Adrenal gland (tissue), 9 donors: ENCODE measurements at regions not wholly inside any gene's neighbourhood (a gene's known extent, or its start where the extent isn't known, plus 50 kb on each side); places are given as distances from the start of the nearest gene placed in this dataset.

Experiments
- DNase-seq, 7 donors: peaks; one replicate each; pipeline ENCODE4 v3.0.0-alpha.2; 2019 to 2020
- H3K27ac ChIP-seq, 5 donors: fragments of 200-600 bp; sonication (generic) in 4 of 5; 1 replicate in 3 of 5; 2 replicates in 2 of 5; pipeline versions ENCODE4 v1.5.1 to v1.8.0; 2016 to 2020; ENCODE audit warnings: mild to moderate bottlenecking in 1 of 5
- H3K27me3 ChIP-seq: fragments of 200-600 bp; 2 replicates; pipeline ENCODE4 v1.8.0; 2021
- H3K36me3 ChIP-seq, 2 donors: fragments of 200-600 bp; replicated peaks in 1 of 2; 1 replicate in 1 of 2; 2 replicates in 1 of 2; pipeline versions ENCODE4 v1.5.1 to v1.8.0; 2018 to 2022
- H3K4me1 ChIP-seq, 2 donors: fragments of 200-600 bp; replicated peaks in 1 of 2; 1 replicate in 1 of 2; 2 replicates in 1 of 2; pipeline versions ENCODE4 v1.5.1 to v1.8.0; 2018 to 2021
- H3K4me3 ChIP-seq, 4 donors: fragments of 200-600 bp; sonication (generic) in 3 of 4; one replicate each; pipeline ENCODE4 v1.5.1; 2016 to 2018
- H3K9me3 ChIP-seq, 3 donors: fragments of 200-600 bp; sonication (generic) in 1 of 3; replicated peaks in 1 of 3; 1 replicate in 2 of 3; 2 replicates in 1 of 3; pipeline versions ENCODE4 v1.5.1 to v1.8.0; 2016 to 2021
- POLR2A ChIP-seq, 2 donors: fragments of 450-650 bp; IDR thresholded peaks; one replicate each; pipeline ENCODE4 v1.6.1; 2017; ENCODE audit warnings: antibody characterized with exemption in 2 of 2, mild to moderate bottlenecking in 2 of 2, moderate library complexity in 1 of 2
- WGBS, 4 donors: extraction: QIAGEN DNeasy Blood & Tissue Kit in 2 of 4; methylation state at CpG; one replicate each; pipeline versions ENCODE4 v1.1.5 to v1.1.7; 2013 to 2017; 5-methylcytosine and 5-hydroxymethylcytosine counted together
- intact Hi-C, 2 donors: fragments of 100-400 bp; cut with DNase I; formaldehyde crosslinking; loops; one replicate each; pipeline versions ENCODE4 v1.14.1 to v1.15.0; 2022 to 2023
- TF ChIP-seq, protein P1 (sequence below), 6 experiments: fragments of 450-650 bp in 4 of 6; fragments of 200-600 bp in 2 of 6; sonication (generic) in 1 of 6; IDR thresholded peaks; 1 replicate in 5 of 6; 2 replicates in 1 of 6; pipeline versions ENCODE4 v1.5.1 to v1.8.0; 2016 to 2021; ENCODE audit warnings: antibody characterized with exemption in 6 of 6, mild to moderate bottlenecking in 2 of 6, moderate library complexity in 1 of 6
- donor health status: healthy with polysubstance abuse.
- donor health status: Bipolar disorder and iron deficiency.
- donor health status: DM: yes; HTN: yes; CAD: no.
- donor health status: DM: no; HTN: no; CAD: no.
- donor health status: DM: no; HTN: no; CAD: no.

DNA sequence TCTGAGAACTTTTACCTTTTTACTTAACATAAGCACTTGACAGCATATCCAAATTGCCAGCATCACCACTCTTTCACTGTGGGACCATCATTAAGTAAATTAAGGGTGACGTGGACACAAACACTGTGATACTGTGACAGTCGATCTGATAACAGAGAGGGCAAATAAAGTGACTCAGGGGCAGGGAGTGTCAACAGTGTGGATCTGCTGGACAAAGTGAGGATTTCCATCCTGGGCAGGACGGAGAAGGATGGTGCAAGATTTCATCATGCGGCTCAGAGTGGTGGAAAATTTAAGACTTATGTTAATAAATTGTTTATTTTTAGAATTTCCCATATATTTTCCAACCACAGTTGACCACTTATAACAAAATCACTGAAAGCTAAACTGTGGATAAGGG, 60.0 kb upstream of the WDFY2 start:
- no peak for TF ChIP-seq POLR2A (IDR thresholded peaks at IDR 0.05)
- TF ChIP-seq, protein P1, sequence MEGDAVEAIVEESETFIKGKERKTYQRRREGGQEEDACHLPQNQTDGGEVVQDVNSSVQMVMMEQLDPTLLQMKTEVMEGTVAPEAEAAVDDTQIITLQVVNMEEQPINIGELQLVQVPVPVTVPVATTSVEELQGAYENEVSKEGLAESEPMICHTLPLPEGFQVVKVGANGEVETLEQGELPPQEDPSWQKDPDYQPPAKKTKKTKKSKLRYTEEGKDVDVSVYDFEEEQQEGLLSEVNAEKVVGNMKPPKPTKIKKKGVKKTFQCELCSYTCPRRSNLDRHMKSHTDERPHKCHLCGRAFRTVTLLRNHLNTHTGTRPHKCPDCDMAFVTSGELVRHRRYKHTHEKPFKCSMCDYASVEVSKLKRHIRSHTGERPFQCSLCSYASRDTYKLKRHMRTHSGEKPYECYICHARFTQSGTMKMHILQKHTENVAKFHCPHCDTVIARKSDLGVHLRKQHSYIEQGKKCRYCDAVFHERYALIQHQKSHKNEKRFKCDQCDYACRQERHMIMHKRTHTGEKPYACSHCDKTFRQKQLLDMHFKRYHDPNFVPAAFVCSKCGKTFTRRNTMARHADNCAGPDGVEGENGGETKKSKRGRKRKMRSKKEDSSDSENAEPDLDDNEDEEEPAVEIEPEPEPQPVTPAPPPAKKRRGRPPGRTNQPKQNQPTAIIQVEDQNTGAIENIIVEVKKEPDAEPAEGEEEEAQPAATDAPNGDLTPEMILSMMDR (IDR thresholded peaks at IDR 0.05), result no peak
- no peaks in the 10 kb centered on the region for H3K36me3 ChIP-seq
- intact Hi-C loops, result no loop called here
- no peaks in the 10 kb centered on the region for H3K27me3 ChIP-seq
- no peaks in the 10 kb centered on the region for H3K9me3 ChIP-seq
- H3K4me1 ChIP-seq, result peaks cover 0 to 14% of the 10 kb centered on the region in 2 donors
- no peak overlapping the region for H3K4me3 ChIP-seq
- H3K27ac ChIP-seq, result no peak overlapping the region
- peak in 5 of 7 donors; percentile 17 to 44 (median 33) for DNase-seq
- WGBS, 4 donors, result 53 to 67% (median 59%) methylated on average over 4 of the region's 4 CpGs

DNA sequence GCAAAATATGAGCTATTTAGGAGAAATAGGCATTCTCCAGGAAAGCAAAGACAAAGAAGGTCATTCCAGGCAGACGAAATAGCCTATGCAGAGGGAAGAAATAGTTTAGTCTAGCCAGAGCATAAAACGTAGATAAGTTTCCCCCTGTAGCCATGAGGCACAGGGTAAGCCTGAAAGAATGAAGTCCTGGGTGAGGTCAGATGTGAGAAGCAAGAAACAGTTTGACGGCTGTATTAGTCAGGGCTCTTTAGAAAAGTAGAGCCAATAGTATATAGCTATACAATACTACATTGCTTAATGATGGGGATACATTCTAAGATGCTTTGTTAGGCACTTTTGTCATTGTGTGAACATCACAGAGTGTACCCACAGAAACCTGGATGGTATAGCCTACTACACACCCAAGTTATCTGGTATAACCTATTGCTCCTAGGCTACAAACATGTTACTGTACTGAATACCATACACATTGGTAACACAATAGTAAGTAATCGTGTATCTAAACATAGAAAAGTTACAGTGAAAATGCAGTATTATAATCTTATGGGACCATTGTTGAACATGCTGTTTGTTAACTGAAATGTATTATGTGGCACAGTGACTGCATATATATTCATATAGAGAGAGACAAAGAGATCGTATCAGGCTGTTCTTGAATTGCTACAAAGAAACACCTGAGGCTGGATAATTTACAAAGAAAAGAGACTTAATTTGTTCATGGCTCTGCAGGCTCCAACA, 59.3 kb upstream of the WDFY2 start:
- no peaks in the 10 kb centered on the region for H3K9me3 ChIP-seq
- H3K27me3 ChIP-seq, result no peaks in the 10 kb centered on the region
- H3K4me3 ChIP-seq, result no peak overlapping the region
- intact Hi-C loops, result no loop called here
- DNase-seq, result no peak
- no peaks in the 10 kb centered on the region for H3K36me3 ChIP-seq
- no peak overlapping the region for H3K27ac ChIP-seq
- H3K4me1 ChIP-seq, result peaks cover 0 to 14% of the 10 kb centered on the region in 2 donors
- WGBS, 4 donors, result 86 to 90% (median 90%) methylated on average over 5 of the region's 5 CpGs
- no peak for TF ChIP-seq POLR2A (IDR thresholded peaks at IDR 0.05)
- TF ChIP-seq, protein P1 (IDR thresholded peaks at IDR 0.05), result no peak

DNA sequence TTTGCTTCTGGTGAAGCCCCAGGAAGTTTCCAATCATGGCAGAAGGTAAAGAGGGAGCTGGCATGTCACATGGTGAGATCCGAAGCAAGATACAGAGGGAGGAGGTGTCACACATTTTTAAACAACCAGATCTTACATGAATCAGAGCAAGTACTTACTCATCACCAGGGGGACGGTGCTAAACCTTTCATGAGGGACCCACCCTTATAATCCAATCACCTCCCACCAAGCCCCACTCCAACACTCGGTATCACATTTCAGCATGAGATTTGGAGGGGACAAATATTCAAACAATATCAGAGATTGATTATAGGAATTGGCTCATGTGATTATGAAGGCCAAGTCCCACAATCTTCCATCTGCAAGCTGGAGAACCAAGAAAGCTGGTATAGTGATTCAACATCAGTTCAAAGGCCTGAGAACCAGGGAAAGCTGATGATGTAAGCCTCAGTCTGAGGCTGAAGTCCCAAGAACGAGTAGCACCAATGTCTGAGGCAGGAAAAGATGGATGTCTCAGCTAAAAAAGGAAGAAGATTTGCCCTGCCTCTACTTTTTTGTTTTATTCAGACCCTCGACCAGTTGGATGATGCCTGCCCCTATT, 58.6 kb upstream of the WDFY2 start:
- H3K9me3 ChIP-seq, result no peaks in the 10 kb centered on the region
- H3K36me3 ChIP-seq, result no peaks in the 10 kb centered on the region
- H3K27me3 ChIP-seq, result no peaks in the 10 kb centered on the region
- H3K4me3 ChIP-seq, result no peak overlapping the region
- TF ChIP-seq, protein P1 (IDR thresholded peaks at IDR 0.05), result no peak
- TF ChIP-seq POLR2A (IDR thresholded peaks at IDR 0.05), result no peak
- 76 to 87% (median 83%) methylated on average over 5 of the region's 5 CpGs for WGBS, 4 donors
- DNase-seq, result no peak
- no peak overlapping the region for H3K27ac ChIP-seq
- peaks cover 0 to 14% of the 10 kb centered on the region in 2 donors for H3K4me1 ChIP-seq
- intact Hi-C loops, result no loop called here

DNA sequence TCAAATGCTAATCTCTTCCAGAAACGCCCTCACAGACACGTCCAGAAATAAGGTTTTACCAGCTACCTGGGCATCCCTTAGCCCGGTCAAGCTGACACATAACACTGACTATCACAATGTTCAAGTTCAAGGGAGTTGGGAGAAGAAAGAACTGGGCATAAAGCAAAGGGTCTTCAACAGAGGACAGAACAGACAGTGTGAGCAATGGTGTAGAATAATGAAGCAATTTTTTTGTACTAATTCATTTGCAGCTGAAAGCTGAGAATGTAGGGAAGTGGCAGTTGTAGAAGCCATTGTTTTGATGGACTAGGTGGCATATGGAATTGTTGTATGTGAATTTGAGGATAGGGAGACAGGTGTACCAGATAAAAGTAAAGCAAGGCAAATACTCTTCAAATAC, 58.1 kb upstream of the WDFY2 start:
- no peak for TF ChIP-seq POLR2A (IDR thresholded peaks at IDR 0.05)
- TF ChIP-seq, protein P1 (IDR thresholded peaks at IDR 0.05), result no peak
- 77 to 90% (median 85%) methylated on average over 3 of the region's 3 CpGs for WGBS, 4 donors
- intact Hi-C loops, result no loop called here
- no peaks in the 10 kb centered on the region for H3K27me3 ChIP-seq
- H3K4me3 ChIP-seq, result no peak overlapping the region
- no peak overlapping the region for H3K27ac ChIP-seq
- DNase-seq, result no peak
- no peaks in the 10 kb centered on the region for H3K36me3 ChIP-seq
- peaks cover 0 to 14% of the 10 kb centered on the region in 2 donors for H3K4me1 ChIP-seq
- H3K9me3 ChIP-seq, result no peaks in the 10 kb centered on the region
